ENCODE measurements at regions not wholly inside any gene's neighbourhood (a gene's known extent, or its start where the extent isn't known, plus 50 kb on each side); places are given as distances from the start of the nearest gene placed in this dataset.

DNA sequence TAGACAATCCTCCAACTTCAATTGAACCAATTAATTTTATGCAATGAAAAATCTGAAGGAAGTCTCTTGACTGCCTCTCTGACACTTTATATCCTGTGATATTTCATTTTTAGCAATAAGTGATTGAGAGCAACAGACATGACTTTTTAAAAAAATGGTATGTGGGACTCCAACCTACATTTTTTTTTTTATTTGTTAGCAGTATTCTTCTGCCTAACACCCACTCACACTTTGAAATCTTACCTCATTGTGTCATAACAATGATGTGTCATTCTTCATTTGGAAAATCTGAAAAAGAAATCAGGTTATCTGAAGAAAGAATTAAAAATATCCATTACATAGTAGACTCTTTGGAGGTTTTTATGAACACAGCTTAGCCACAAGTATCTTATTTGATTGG is 541.3 kb upstream of the KCNMB2 start:
- DNase-seq (ENCODE audit: low read depth), result no peak

GRCh38 chr3:177995381-177996085 is 540.7 kb upstream of the KCNMB2 start:
- DNase-seq (ENCODE audit: low read depth), result no peak

DNA sequence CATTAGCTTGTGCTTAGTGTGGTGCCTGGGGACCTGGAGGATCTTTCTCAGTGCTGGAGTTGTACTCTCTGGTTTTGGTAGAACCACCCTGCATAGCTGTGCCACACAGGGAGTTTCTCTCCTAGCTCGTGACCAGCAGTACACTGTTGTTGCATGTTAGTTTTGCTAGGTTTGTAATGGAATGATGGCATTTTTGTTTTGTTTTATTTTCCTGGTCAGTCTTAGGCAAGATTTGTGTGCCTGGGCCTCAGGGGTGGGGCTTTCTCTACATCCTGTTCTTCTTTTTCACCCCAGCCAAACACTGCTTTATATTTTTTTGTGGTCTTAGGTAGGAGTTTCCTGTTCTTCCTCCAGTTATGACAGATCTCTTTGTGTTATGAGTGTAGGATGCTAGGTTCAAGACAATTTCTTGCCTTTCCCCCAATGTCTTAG is 534.5 kb upstream of the KCNMB2 start:
- DNase-seq (ENCODE audit: low read depth), result no peak

DNA sequence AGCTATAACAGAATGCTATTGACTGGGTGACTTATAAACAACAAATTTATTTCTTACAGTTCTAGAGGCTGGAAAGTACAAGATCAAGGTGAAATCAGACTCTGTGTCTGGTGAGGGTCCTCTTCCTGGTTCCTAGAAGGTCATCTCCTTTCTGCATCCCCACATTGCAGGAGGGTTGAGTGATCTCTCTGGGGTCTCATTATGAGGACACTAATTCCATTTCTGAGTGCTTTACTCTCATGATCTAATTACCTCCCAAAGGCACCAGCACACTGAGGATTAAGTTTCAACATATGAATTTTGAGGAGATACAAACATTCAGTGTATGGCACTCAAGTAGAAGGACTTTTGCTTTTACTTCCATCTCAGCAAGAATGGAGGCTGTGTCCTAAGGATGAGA is 534.1 kb upstream of the KCNMB2 start:
- DNase-seq (ENCODE audit: low read depth), result no peak

DNA sequence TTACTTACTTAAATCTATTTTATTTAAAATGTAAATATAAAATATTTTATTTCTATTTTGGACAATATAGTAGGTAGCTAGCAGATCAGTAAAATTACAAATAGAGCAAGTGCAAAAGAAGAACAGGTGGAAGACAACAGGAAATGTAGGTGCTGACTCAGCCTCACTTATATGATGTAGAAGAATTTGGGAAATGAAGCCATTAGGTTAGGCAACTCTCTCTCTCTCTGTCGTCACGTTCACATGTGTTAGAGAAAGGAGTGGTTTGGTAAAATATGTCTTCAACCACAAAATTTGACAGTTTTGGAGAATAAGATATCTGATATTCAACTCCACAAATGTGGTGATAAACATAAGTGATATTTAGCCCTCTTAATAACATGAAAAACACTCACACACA is 532.5 kb upstream of the KCNMB2 start:
- no peak for DNase-seq (ENCODE audit: low read depth)

- DNase-seq (ENCODE audit: low read depth), result no peak
These were observed 530.3 kb upstream of the KCNMB2 start for GRCh38 chr3:178005961-178006360.

DNA sequence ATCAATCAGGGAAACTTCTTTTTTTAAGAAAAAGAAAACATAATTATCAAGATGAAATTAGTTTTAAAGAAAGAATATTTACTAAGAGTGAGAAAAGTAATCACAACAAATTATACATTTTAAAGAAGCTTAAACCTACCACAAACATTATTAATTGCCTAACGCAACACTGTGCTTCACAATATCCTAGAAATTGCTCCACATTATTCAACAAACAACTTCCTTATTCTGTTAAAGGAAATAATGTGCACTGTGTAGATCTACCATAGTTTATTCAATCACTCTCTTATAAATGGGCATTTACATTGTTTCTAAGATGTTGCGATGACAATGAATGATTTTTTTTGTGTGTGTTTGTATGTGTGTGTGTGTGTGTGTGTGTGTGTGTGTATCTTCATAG is 525.9 kb upstream of the KCNMB2 start:
- DNase-seq (ENCODE audit: low read depth), result no peak

- DNase-seq (ENCODE audit: low read depth), result no peak
These were observed 516.6 kb upstream of the KCNMB2 start for GRCh38 chr3:178019645-178020044.

DNA sequence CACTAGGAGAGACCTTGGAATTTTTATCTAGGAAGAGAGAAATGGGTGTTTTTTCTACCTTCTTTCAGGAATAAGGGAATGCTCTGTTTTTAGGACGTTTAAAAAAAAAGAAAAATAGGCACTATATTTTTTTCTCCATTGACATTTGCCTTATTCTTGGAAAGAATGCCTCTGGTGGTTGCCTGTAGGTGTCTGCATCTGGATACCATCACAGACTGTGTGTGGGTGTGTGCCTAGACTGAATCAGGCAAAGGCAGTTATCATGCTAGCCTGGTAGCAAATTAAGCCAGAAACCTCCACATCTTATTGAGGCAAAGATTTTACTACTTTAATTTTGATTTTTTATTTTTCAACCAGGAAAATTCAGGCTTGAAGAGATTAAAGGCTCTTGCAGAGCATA is 513.6 kb upstream of the KCNMB2 start:
- DNase-seq (ENCODE audit: low read depth), result no peak

DNA sequence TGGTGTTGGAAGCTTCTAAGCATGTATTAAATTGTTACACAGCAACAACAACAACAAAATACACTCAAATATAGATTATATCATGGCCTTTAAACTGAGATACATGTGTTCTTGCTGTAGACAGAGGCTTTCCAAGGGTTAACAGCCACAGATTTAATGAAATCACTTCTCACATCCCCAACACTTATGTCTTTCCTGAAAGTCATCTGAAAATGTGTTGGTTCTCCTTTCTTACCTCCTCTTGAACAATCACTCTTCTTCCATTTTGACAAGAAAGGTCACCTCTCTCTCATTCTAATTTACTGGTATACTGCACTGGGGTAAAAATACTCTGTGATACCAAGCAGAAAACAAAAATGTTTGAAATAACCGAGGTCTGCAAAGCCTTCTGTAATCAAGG is 507.3 kb upstream of the KCNMB2 start:
- DNase-seq (ENCODE audit: low read depth), result no peak

- DNase-seq (ENCODE audit: low read depth), result no peak
These were observed 499.6 kb upstream of the KCNMB2 start for GRCh38 chr3:178036451-178037144.

DNA sequence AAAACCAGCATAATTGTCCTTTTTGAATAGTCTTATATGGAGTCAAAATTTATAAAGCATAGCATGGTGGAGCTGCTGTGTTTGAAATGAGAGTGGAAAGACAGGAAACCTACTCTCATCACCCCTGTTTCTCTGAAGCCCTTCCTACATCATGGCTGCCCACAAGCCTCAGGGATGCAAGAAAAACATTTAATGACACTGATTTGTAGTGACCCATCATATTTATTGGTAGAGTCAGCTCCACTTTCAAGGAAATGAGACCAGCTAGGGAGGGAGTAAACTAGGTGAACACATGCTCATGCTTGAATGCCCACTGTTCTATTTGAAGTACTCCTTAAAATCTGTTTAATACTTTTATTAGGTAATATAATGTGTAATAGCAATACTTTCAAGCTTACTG is 494.3 kb upstream of the KCNMB2 start:
- DNase-seq (ENCODE audit: low read depth), result no peak

GRCh38 chr3:178042376-178042775 is 493.9 kb upstream of the KCNMB2 start:
- DNase-seq (ENCODE audit: low read depth), result no peak

- DNase-seq (ENCODE audit: low read depth), result no peak
These were observed 493.2 kb upstream of the KCNMB2 start for GRCh38 chr3:178043084-178043483.

GRCh38 chr3:178044320-178044719 is 491.9 kb upstream of the KCNMB2 start:
- DNase-seq (ENCODE audit: low read depth), result no peak

- no peak for DNase-seq (ENCODE audit: low read depth)
These were observed 488.7 kb upstream of the KCNMB2 start for GRCh38 chr3:178047496-178047895.

GRCh38 chr3:178048768-178049167 is 487.5 kb upstream of the KCNMB2 start:
- no peak for DNase-seq (ENCODE audit: low read depth)

DNA sequence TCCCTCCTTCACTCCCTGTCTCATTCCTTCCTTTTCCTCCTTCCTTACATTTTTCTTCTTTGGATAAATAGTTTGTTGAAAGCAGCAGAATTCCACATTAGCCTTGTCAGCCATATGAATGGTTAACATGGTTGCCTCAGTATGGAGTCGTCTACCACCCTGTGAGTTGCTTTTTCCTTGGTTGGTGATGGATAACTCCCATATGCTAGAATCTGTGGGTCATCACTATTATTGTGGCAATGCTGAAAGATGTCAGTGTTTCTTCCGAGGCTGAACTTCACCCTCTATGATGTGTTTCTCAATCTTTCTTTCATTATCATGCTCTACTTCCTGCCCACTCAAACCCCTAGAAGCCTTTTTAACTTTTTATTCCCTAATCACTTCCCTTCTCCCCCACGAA is 481.8 kb upstream of the KCNMB2 start:
- no peak for DNase-seq (ENCODE audit: low read depth)

- no peak for DNase-seq (ENCODE audit: low read depth)
These were observed 480.3 kb upstream of the KCNMB2 start for GRCh38 chr3:178055939-178056338.

DNA sequence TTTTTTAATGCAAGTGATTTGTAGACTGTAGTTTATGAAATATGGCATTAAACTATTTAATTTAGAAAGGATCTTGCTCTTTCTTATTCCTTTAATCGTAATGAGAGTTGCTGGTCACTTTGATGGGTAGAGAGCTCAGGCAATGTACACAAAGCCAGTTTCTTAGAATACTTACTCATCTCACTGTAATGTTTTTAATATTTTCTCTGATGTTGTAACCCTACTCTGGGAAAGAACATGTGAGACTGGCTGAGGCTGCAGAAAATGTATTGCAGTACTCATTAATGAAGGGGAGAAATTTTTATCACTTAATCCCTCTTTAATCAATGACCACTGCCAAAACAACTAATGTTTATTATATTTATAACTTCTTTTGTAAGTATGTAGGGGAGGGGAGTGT is 479.4 kb upstream of the KCNMB2 start:
- no peak for DNase-seq (ENCODE audit: low read depth)

DNA sequence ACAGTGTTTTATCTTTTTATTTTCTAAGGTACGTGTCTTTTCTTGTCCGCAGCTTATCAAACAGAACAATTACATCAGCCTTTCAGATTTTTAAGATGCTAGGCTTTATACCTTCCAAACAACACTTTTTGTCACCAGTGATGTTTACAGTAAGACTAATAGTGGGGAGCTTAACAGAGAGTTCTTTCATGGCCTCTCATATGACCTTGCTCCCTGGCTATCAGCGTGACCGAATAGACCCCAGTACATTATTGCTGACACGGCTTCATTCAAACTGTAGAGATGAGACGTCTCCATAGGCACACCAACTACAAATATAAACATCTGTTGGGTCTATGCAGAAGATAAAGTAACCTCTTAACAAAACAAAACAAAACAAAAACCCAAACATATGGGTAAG is 477.6 kb upstream of the KCNMB2 start:
- no peak for DNase-seq (ENCODE audit: low read depth)

DNA sequence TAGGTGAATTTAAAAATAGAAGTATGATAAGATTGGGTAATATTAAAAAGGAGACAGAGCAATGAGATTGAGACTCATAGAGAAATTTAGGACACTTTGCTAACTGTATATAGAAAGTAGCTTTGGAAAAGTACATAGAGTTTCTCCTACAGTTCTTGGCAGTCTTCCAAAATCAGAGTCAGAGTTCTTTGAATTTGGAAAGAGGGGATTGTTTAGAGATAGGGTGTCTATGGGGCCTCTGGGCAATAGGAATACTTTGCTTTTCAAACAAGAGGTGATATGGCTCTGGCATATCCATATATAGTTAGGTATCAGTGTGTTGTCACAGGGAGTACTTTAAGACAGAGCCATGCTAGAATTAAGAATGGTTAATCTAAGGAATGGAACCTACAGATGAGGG is 477.1 kb upstream of the KCNMB2 start:
- DNase-seq (ENCODE audit: low read depth), result no peak

- DNase-seq (ENCODE audit: low read depth), result no peak
These were observed 476.4 kb upstream of the KCNMB2 start for GRCh38 chr3:178059836-178060235.

- no peak for DNase-seq (ENCODE audit: low read depth)
These were observed 475.8 kb upstream of the KCNMB2 start for GRCh38 chr3:178060407-178060806.
